ENCODE measurements at regions not wholly inside any gene's neighbourhood (a gene's known extent, or its start where the extent isn't known, plus 50 kb on each side); places are given as distances from the start of the nearest gene placed in this dataset.

- ATAC-seq = no peak
- no TSS peak for BruUV-seq (replicated peaks)
- H3K27me3 ChIP-seq (ENCODE audit: control insufficient read depth, insufficient read depth, low read length) = no peaks in the 10 kb centered on the region
- no peaks in the 10 kb centered on the region for H3K4me1 ChIP-seq (ENCODE audit: control insufficient read depth, insufficient read depth, low read length)
- DNase-seq (ENCODE audit: low read depth, low spot score) = no peak
- no peak overlapping the region for H3K27ac ChIP-seq (ENCODE audit: low read length)
- H3K4me3 ChIP-seq (ENCODE audit: low read depth in 2 of 2, low read length in 2 of 2) = no peak overlapping the region
- TF ChIP-seq POLR2AphosphoS5 (IDR thresholded peaks at IDR 0.05; ENCODE audit: low read depth, low read length) = no peak
- no peak for TF ChIP-seq CTCF (IDR thresholded peaks at IDR 0.05)
- TF ChIP-seq TCF7L2 (IDR thresholded peaks at IDR 0.05; ENCODE audit: low read depth, low read length) = no peak
- TF ChIP-seq REST (IDR thresholded peaks at IDR 0.05; ENCODE audit: insufficient read depth in 1 of 2, low read depth in 2 of 2, low read length in 1 of 2) = no peak
- no peak for TF ChIP-seq SIN3A (IDR thresholded peaks at IDR 0.05; ENCODE audit: borderline replicate concordance, insufficient read depth, low read depth, low read length)
- intact Hi-C loops (cut with micrococcal nuclease; ENCODE audit: unreplicated experiment) (no loop called here), in situ Hi-C loops (cut with HindIII; ENCODE audit: low pct_unique_long_range_greater_than_20kb, low sequenced_read_pairs) (no loop called here)
- ChIA-PET POLR2A (interaction anchor here (0.9 kb wide), 1 partner anchor 21 kb away, joined by 3 read pairs; no protein-coding TSS in a partner anchor), CTCF (no interaction called here)
- no peaks in the 10 kb centered on the region for H3K9me3 ChIP-seq (ENCODE audit: control insufficient read depth, insufficient read depth, low read depth, low read length)
- H3K36me3 ChIP-seq (ENCODE audit: control insufficient read depth, insufficient read depth, low read length) = no peaks in the 10 kb centered on the region
Measured at GRCh38 chr18:29326214-29326613, 1149.3 kb upstream of the CDH2 start.

- TF ChIP-seq TCF7L2 (IDR thresholded peaks at IDR 0.05; ENCODE audit: low read depth, low read length) (no peak), REST (IDR thresholded peaks at IDR 0.05; ENCODE audit: insufficient read depth in 1 of 2, low read depth in 2 of 2, low read length in 1 of 2) (no peak), SIN3A (IDR thresholded peaks at IDR 0.05; ENCODE audit: borderline replicate concordance, insufficient read depth, low read depth, low read length) (no peak), POLR2AphosphoS5 (IDR thresholded peaks at IDR 0.05; ENCODE audit: low read depth, low read length) (no peak), CTCF (IDR thresholded peaks at IDR 0.05) (no peak)
Measured at GRCh38 chr18:29321561-29321960, 1144.6 kb upstream of the CDH2 start.

More at GRCh38 chr18:29321561-29321960, 1144.6 kb upstream of the CDH2 start:
- no peaks in the 10 kb centered on the region for H3K9me3 ChIP-seq (ENCODE audit: control insufficient read depth, insufficient read depth, low read depth, low read length)
- ChIA-PET CTCF (no interaction called here), POLR2A (no interaction called here)
- in situ Hi-C loops (cut with HindIII; ENCODE audit: low pct_unique_long_range_greater_than_20kb, low sequenced_read_pairs) (no loop called here), intact Hi-C loops (cut with micrococcal nuclease; ENCODE audit: unreplicated experiment) (no loop called here)
- H3K4me1 ChIP-seq (ENCODE audit: control insufficient read depth, insufficient read depth, low read length) = no peaks in the 10 kb centered on the region
- H3K4me3 ChIP-seq (ENCODE audit: low read depth in 2 of 2, low read length in 2 of 2) = no peak overlapping the region
- no peak overlapping the region for H3K27ac ChIP-seq (ENCODE audit: low read length)
- no peaks in the 10 kb centered on the region for H3K36me3 ChIP-seq (ENCODE audit: control insufficient read depth, insufficient read depth, low read length)
- ATAC-seq = no peak
- DNase-seq (ENCODE audit: low read depth, low spot score) = no peak
- no peaks in the 10 kb centered on the region for H3K27me3 ChIP-seq (ENCODE audit: control insufficient read depth, insufficient read depth, low read length)
- BruUV-seq (replicated peaks) = no TSS peak

Data from Panc1 (cell line).